OCI-LY7 (cell line): ENCODE measurements at regions not wholly inside any gene's neighbourhood (a gene's known extent, or its start where the extent isn't known, plus 50 kb on each side); places are given as distances from the start of the nearest gene placed in this dataset.

Experiments used
- EZH2phosphoT487 ChIP-seq: fragments of 200-600 bp; sonication (generic); IDR thresholded peaks from 2 replicates; pipeline ENCODE4 v1.6.1; 2018; ENCODE audit warnings: low read depth, borderline replicate concordance, mild to moderate bottlenecking, mixed run types, antibody characterized with exemption, low read length, moderate library complexity, mixed read lengths
- TF ChIP-seq, protein P1 (sequence below): fragments of 200-600 bp; sonication (generic); conservative IDR thresholded peaks from 2 replicates; pipeline ENCODE4 v1.5.1; 2014; ENCODE audit warnings: mild to moderate bottlenecking, antibody characterized with exemption, low read length, moderate library complexity, mixed read lengths

- TF ChIP-seq, protein P1, sequence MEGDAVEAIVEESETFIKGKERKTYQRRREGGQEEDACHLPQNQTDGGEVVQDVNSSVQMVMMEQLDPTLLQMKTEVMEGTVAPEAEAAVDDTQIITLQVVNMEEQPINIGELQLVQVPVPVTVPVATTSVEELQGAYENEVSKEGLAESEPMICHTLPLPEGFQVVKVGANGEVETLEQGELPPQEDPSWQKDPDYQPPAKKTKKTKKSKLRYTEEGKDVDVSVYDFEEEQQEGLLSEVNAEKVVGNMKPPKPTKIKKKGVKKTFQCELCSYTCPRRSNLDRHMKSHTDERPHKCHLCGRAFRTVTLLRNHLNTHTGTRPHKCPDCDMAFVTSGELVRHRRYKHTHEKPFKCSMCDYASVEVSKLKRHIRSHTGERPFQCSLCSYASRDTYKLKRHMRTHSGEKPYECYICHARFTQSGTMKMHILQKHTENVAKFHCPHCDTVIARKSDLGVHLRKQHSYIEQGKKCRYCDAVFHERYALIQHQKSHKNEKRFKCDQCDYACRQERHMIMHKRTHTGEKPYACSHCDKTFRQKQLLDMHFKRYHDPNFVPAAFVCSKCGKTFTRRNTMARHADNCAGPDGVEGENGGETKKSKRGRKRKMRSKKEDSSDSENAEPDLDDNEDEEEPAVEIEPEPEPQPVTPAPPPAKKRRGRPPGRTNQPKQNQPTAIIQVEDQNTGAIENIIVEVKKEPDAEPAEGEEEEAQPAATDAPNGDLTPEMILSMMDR, result no peak
- no peak for TF ChIP-seq EZH2phosphoT487
Measured at GRCh38 chr22:49574881-49575702, 252.6 kb downstream of the BRD1 start.
